ENCODE measurements at regions not wholly inside any gene's neighbourhood (a gene's known extent, or its start where the extent isn't known, plus 50 kb on each side); places are given as distances from the start of the nearest gene placed in this dataset.
A peak's percentile ranks its signal among the peaks of the same experiment; 100 is the strongest.

DNA sequence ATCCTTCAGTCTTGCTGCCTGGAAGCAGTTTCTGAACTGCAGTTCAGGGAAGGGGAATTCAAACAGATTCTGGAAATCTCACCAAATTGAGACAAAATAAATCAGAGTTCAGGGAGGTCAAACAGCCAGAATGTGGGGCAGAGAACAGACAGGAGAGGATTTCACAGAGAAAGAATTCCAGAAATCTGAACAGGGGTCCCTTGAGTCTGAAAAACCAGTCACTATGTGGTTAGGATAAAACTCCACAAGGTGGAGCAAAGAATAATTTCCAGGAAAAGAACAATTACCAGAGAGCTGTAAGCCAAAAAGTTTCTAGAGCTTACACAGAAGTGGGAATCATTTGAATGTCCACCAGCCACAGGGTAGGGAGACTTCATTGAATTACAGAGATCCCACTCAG lies 84.7 kb downstream of the URB2 start:
- Histone ChIP-seq H3K4me1 (ENCODE audit: insufficient read depth, poor library complexity, severe bottlenecking) (no peaks in the 10 kb centered on the region), H3K36me3 (ENCODE audit: low read depth) (no peaks in the 10 kb centered on the region), H3K27ac (ENCODE audit: poor library complexity, severe bottlenecking) (no peak overlapping the region), H3K4me3 (ENCODE audit: severe bottlenecking) (no peak overlapping the region), H3K9me3 (ENCODE audit: severe bottlenecking) (no peaks in the 10 kb centered on the region), H3K27me3 (ENCODE audit: insufficient read depth, poor library complexity, severe bottlenecking) (no peaks in the 10 kb centered on the region)
- TF ChIP-seq, protein P1, sequence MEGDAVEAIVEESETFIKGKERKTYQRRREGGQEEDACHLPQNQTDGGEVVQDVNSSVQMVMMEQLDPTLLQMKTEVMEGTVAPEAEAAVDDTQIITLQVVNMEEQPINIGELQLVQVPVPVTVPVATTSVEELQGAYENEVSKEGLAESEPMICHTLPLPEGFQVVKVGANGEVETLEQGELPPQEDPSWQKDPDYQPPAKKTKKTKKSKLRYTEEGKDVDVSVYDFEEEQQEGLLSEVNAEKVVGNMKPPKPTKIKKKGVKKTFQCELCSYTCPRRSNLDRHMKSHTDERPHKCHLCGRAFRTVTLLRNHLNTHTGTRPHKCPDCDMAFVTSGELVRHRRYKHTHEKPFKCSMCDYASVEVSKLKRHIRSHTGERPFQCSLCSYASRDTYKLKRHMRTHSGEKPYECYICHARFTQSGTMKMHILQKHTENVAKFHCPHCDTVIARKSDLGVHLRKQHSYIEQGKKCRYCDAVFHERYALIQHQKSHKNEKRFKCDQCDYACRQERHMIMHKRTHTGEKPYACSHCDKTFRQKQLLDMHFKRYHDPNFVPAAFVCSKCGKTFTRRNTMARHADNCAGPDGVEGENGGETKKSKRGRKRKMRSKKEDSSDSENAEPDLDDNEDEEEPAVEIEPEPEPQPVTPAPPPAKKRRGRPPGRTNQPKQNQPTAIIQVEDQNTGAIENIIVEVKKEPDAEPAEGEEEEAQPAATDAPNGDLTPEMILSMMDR (IDR thresholded peaks at IDR 0.05; ENCODE audit: poor library complexity, severe bottlenecking) = no peak
- ATAC-seq (ENCODE audit: low read depth) (no peak), DNase-seq (ENCODE audit: low spot score) (no peak)

DNA sequence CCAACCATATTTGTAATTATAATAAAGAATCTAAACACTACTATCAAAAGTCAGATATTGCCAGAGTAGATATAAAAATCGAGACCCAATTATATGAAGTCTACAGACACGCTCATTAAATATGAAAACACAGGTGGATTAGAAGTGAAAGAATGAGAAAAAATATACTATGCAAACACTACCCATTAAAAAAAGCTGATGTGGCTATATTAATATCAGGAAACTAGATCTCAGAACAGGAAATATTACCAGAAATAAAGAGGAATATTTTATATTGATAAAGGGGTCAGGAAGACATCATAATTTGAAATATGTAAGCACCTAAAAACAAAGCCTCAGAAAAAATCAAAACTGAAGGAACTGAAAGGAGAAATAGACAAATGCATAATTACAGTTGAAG lies 88.3 kb downstream of the URB2 start:
- Histone ChIP-seq H3K36me3 (ENCODE audit: low read depth) (no peaks in the 10 kb centered on the region), H3K9me3 (ENCODE audit: severe bottlenecking) (no peaks in the 10 kb centered on the region), H3K4me1 (ENCODE audit: insufficient read depth, poor library complexity, severe bottlenecking) (no peaks in the 10 kb centered on the region), H3K27me3 (ENCODE audit: insufficient read depth, poor library complexity, severe bottlenecking) (no peaks in the 10 kb centered on the region), H3K27ac (ENCODE audit: poor library complexity, severe bottlenecking) (no peak overlapping the region), H3K4me3 (ENCODE audit: severe bottlenecking) (no peak overlapping the region)
- TF ChIP-seq, protein P1 (IDR thresholded peaks at IDR 0.05; ENCODE audit: poor library complexity, severe bottlenecking) = no peak
- ATAC-seq (ENCODE audit: low read depth) = no peak
- DNase-seq (ENCODE audit: low spot score) = no peak

DNA sequence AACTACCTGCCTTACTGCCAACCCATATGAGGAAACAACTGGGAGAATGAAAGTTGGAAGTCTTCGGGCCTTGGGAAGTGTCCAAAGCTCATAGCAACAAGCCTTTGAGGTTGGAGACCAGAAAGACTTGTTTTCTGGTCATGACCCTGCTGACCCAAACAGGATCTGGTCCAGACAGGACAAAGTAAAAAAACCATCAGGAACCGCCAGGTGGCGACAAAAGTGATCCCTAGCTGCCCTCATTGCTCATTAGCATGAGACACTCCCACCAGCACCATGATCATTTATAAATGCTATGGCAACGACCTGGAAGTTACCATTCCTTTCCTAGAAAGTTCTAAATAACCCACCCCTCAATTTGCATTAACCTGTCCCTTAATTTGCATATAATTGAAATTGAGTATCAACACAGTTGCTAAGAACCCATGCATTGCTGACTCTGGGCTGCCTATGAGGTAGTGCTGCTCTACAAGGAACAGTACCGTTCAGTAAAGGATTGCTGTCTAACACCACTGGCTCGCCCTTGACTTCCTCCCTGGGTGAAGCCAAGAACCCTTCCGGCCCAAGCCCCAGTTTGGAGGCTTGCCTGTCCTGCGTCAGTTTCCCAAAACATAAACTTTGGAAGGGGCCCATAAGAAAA lies 89.0 kb downstream of the URB2 start:
- H3K4me1 ChIP-seq (ENCODE audit: insufficient read depth, poor library complexity, severe bottlenecking) = no peaks in the 10 kb centered on the region
- H3K27me3 ChIP-seq (ENCODE audit: insufficient read depth, poor library complexity, severe bottlenecking) = no peaks in the 10 kb centered on the region
- no peaks in the 10 kb centered on the region for H3K9me3 ChIP-seq (ENCODE audit: severe bottlenecking)
- 0 out of 3 replicates have a peak, but pooled peaks have one; percentile 33 for ATAC-seq (ENCODE audit: low read depth)
- H3K27ac ChIP-seq (ENCODE audit: poor library complexity, severe bottlenecking) = no peak overlapping the region
- H3K36me3 ChIP-seq (ENCODE audit: low read depth) = no peaks in the 10 kb centered on the region
- no peak for DNase-seq (ENCODE audit: low spot score)
- no peak overlapping the region for H3K4me3 ChIP-seq (ENCODE audit: severe bottlenecking)
- TF ChIP-seq, protein P1 (IDR thresholded peaks at IDR 0.05; ENCODE audit: poor library complexity, severe bottlenecking) = peak; percentile 30

DNA sequence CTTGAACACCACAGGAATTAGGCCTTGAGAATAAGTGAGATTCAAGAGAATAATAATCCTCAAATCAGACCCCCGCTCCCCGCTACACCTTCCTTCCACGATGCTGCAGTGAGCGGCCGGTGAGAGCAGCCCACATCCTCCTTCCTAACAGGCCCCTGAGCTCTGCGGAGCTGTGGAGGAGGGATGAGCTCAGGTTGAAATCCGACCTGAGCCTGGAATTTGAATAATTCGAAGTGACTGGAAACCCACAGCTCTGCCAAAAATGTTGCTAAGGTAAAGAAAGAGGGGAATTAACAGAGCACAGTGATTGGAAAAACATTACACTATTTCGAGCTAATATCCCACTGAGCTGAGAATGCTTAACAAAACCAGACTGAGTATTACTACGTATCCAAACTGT lies 90.0 kb downstream of the URB2 start:
- Histone ChIP-seq H3K9me3 (ENCODE audit: severe bottlenecking) (no peaks in the 10 kb centered on the region), H3K27ac (ENCODE audit: poor library complexity, severe bottlenecking) (no peak overlapping the region), H3K4me3 (ENCODE audit: severe bottlenecking) (no peak overlapping the region), H3K36me3 (ENCODE audit: low read depth) (no peaks in the 10 kb centered on the region), H3K4me1 (ENCODE audit: insufficient read depth, poor library complexity, severe bottlenecking) (no peaks in the 10 kb centered on the region), H3K27me3 (ENCODE audit: insufficient read depth, poor library complexity, severe bottlenecking) (no peaks in the 10 kb centered on the region)
- DNase-seq (ENCODE audit: low spot score) (no peak), ATAC-seq (ENCODE audit: low read depth) (no peak)
- TF ChIP-seq, protein P1 (IDR thresholded peaks at IDR 0.05; ENCODE audit: poor library complexity, severe bottlenecking) = no peak

DNA sequence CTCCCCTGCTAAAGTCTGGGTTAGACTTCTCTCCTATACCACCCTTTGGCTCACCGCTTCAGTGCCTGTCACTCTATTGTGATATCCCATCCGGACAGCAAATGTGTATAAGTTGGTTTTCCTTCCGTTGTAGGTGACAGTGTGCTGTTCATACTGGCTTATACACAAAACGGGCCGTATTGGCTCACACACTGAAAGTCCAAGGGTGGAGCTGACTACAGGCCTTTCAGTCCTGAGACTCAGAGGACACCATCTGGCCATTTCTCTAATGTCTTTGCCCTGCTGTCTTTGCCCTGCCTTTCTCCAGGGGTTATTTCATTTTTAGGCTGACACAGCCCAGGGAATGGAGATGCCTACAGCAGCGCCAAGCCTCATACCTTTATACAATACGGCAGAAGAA lies 90.7 kb downstream of the URB2 start:
- ATAC-seq (ENCODE audit: low read depth) (no peak), DNase-seq (ENCODE audit: low spot score) (no peak)
- no peaks in the 10 kb centered on the region for H3K9me3 ChIP-seq (ENCODE audit: severe bottlenecking)
- TF ChIP-seq, protein P1 (IDR thresholded peaks at IDR 0.05; ENCODE audit: poor library complexity, severe bottlenecking) = no peak
- no peaks in the 10 kb centered on the region for H3K36me3 ChIP-seq (ENCODE audit: low read depth)
- no peak overlapping the region for H3K4me3 ChIP-seq (ENCODE audit: severe bottlenecking)
- no peaks in the 10 kb centered on the region for H3K27me3 ChIP-seq (ENCODE audit: insufficient read depth, poor library complexity, severe bottlenecking)
- H3K4me1 ChIP-seq (ENCODE audit: insufficient read depth, poor library complexity, severe bottlenecking) = no peaks in the 10 kb centered on the region
- no peak overlapping the region for H3K27ac ChIP-seq (ENCODE audit: poor library complexity, severe bottlenecking)
